Activated T-cell treated with anti-CD3 and anti-CD28 coated beads, Interleukin-2, amount 50 U/mL, for 24 hours (primary cell): ENCODE measurements at regions not wholly inside any gene's neighbourhood (a gene's known extent, or its start where the extent isn't known, plus 50 kb on each side); places are given as distances from the start of the nearest gene placed in this dataset.

Source experiments
- DNase-seq: peaks from one replicate; pipeline ENCODE4 v3.0.0-alpha.2; 2020
- H3K27ac Mint-ChIP-seq: 2 replicates; pipeline ENCODE4 v1.8.0; 2020; ENCODE audit warnings: mild to moderate bottlenecking, mixed read lengths
- H3K27me3 Mint-ChIP-seq: 2 replicates; pipeline ENCODE4 v1.8.0; 2020; ENCODE audit warnings: mixed read lengths
- H3K36me3 Mint-ChIP-seq: 2 replicates; pipeline ENCODE4 v1.8.0; 2020; ENCODE audit warnings: low read depth, mixed read lengths
- H3K4me1 Mint-ChIP-seq: 2 replicates; pipeline ENCODE4 v1.8.0; 2020; ENCODE audit warnings: low read depth, mixed read lengths
- H3K4me3 Mint-ChIP-seq: 2 replicates; pipeline ENCODE4 v1.8.0; 2020; ENCODE audit warnings: mild to moderate bottlenecking, moderate library complexity, mixed read lengths
- H3K9me3 Mint-ChIP-seq: 2 replicates; pipeline ENCODE4 v1.8.0; 2020; ENCODE audit warnings: mixed read lengths

DNA sequence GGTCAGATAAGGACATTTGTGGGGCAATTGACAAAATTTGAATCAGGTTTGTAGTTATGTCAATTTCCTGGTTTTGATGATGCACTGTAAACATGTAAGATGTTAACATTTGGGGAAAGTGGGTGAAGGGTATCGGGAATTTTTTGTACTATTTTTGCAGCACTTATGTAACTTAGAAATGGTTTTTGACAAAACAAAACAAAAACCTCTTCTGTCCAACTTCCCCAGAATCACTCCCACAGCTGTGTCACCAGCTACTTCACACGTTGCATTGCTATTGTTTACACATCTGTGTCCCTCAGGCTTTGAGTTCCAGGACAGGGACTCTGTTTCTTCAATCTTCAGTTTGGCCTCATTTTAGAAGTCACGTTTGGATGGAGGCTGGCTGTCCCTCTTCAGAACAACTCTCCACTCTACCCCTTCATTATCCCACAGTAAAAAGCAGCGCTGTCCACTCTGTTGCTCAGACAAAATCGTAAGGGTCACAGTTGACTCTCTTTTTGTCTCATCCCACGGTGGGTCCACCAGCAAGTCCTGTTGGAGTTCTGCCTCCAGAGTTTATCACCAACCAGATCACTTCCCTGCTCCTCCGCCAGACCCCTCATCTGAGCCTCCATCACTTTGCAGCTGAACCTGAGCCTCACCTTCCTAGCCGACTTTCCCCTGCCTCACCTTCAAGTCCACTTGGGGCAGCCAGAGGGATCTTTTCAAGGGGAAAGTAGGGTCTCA is 63.2 kb downstream of the NENF start:
- H3K27me3 Mint-ChIP-seq = no peaks in the 10 kb centered on the region
- H3K4me1 Mint-ChIP-seq = no peaks in the 10 kb centered on the region
- no peak for DNase-seq
- no peaks in the 10 kb centered on the region for H3K9me3 Mint-ChIP-seq
- no peaks in the 10 kb centered on the region for H3K36me3 Mint-ChIP-seq
- no peak overlapping the region for H3K4me3 Mint-ChIP-seq
- H3K27ac Mint-ChIP-seq = no peak overlapping the region

DNA sequence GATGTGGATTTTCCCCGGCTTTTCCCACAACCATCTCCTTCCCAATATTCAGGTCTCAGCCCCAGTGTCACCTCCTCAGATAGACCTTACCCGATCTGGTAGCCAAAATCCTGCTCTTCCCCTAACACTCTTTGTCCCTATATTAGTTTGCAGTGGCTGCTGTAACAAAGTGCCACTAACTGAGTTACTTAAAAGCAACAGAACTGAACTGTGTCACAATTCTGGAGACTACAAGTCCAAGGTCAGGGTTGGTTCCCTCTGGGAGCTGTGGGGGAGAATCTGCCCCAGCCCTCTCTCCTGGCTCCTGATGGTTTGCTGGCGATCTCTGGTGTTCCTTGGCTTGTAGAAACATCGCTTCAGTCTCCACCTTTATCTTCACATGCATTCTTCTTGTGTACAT is 64.0 kb downstream of the NENF start:
- Mint-ChIP-seq H3K27ac (no peak overlapping the region), H3K4me3 (no peak overlapping the region), H3K27me3 (no peaks in the 10 kb centered on the region), H3K36me3 (no peaks in the 10 kb centered on the region), H3K4me1 (no peaks in the 10 kb centered on the region), H3K9me3 (no peaks in the 10 kb centered on the region)
- DNase-seq = no peak

- no peaks in the 10 kb centered on the region for H3K9me3 Mint-ChIP-seq
- no peaks in the 10 kb centered on the region for H3K4me1 Mint-ChIP-seq
- H3K4me3 Mint-ChIP-seq = no peak overlapping the region
- no peak overlapping the region for H3K27ac Mint-ChIP-seq
- DNase-seq = no peak
- H3K36me3 Mint-ChIP-seq = no peaks in the 10 kb centered on the region
- H3K27me3 Mint-ChIP-seq = no peaks in the 10 kb centered on the region
Observed at GRCh38 chr1:212497553-212497952, 64.8 kb downstream of the NENF start.

DNA sequence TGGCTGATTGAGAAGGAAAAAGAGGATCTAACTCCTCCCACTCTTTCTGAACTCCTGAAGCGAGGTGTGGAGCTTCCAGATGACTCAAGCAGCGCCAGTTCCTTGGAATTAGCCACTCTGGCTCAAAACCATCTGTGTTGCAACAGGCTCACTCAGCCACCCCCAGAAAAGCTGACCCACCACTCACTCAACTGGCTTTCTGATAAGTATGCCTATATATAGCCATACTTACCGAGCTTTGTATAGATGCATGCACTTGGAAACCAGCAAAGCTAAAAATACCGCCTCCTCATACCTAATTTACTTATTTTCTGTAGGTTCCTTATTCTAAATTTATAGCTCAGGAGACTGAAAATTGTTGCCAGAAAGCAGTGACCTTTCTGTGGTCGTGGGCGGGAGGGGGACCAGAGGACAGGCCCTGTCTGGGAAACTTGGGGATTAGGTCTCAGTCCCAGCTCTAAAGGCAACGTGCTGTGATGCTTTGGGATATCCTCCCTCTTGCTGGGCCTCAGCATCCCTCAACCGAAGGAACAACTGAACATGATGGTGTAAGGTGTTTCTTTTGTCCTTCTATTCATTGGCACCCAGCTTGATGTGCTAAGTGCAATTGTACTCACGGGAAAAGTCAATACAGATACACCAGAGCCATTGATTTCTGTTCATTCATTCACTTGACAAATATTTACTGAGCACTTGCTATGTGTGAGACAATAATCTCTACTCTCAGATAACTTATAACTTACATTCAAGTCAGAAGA is 65.7 kb downstream of the NENF start:
- no peaks in the 10 kb centered on the region for H3K4me1 Mint-ChIP-seq
- H3K36me3 Mint-ChIP-seq = no peaks in the 10 kb centered on the region
- DNase-seq = no peak
- no peaks in the 10 kb centered on the region for H3K27me3 Mint-ChIP-seq
- H3K27ac Mint-ChIP-seq = no peak overlapping the region
- H3K4me3 Mint-ChIP-seq = no peak overlapping the region
- H3K9me3 Mint-ChIP-seq = no peaks in the 10 kb centered on the region

DNA sequence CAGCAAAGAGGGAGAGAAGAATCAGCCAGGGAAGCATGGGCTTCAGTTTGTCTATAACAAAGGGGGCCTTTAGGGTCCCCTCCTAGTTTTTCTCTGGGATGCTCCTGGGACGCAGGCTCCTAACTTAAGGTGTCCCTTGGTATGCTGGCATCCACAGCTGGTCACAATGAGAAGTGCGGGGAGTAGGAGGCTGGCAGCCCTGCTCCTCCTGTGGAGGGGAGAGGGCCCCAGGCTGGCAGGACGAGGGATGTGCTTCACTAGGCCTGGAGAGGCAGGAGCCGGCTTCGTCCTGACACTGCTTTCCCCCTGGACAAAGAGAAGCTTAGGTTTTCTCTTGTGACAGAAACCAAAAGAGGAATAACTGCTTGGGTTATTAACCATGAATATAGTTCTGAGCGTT is 67.6 kb downstream of the NENF start:
- Mint-ChIP-seq H3K9me3 (no peaks in the 10 kb centered on the region), H3K4me1 (no peaks in the 10 kb centered on the region), H3K4me3 (no peak overlapping the region), H3K27me3 (no peaks in the 10 kb centered on the region), H3K36me3 (no peaks in the 10 kb centered on the region), H3K27ac (no peak overlapping the region)
- DNase-seq = no peak

- H3K27ac Mint-ChIP-seq = no peak overlapping the region
- DNase-seq = no peak
- H3K4me3 Mint-ChIP-seq = no peak overlapping the region
- no peaks in the 10 kb centered on the region for H3K4me1 Mint-ChIP-seq
- H3K9me3 Mint-ChIP-seq = no peaks in the 10 kb centered on the region
- no peaks in the 10 kb centered on the region for H3K36me3 Mint-ChIP-seq
- H3K27me3 Mint-ChIP-seq = no peaks in the 10 kb centered on the region
Observed at GRCh38 chr1:212500983-212501382, 68.3 kb downstream of the NENF start.

DNA sequence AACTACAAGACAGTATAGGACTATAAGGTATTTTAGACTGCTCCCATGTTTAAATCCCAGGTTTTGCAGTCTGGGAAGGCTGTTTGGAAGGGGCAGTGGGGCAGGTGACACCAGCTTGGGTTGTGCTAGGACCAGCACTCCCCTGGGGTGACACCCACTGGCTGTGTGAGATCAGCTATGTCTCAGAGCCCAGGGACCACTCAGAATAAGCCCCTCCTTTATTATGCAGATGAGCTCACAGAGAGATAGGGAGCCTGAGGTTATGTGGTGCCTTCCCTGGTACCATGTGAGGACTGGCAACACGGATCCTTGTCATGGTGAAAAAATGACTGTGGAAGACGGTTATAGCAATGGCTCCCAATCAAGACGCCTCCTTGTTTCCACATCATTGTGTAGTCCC is 71.0 kb downstream of the NENF start:
- H3K4me3 Mint-ChIP-seq = no peak overlapping the region
- no peak overlapping the region for H3K27ac Mint-ChIP-seq
- H3K4me1 Mint-ChIP-seq = no peaks in the 10 kb centered on the region
- no peaks in the 10 kb centered on the region for H3K36me3 Mint-ChIP-seq
- DNase-seq = no peak
- no peaks in the 10 kb centered on the region for H3K27me3 Mint-ChIP-seq
- H3K9me3 Mint-ChIP-seq = no peaks in the 10 kb centered on the region

- Mint-ChIP-seq H3K9me3 (no peaks in the 10 kb centered on the region), H3K27ac (no peak overlapping the region), H3K4me1 (no peaks in the 10 kb centered on the region), H3K27me3 (no peaks in the 10 kb centered on the region), H3K36me3 (no peaks in the 10 kb centered on the region), H3K4me3 (no peak overlapping the region)
- DNase-seq = no peak
Observed at GRCh38 chr1:212504171-212504803, 71.6 kb downstream of the NENF start.

- Mint-ChIP-seq H3K9me3 (no peaks in the 10 kb centered on the region), H3K4me3 (no peak overlapping the region)
Observed at GRCh38 chr1:212506666-212507065, 73.9 kb downstream of the NENF start.

GRCh38 chr1:212507369-212507768 is 74.6 kb downstream of the NENF start:
- H3K27me3 Mint-ChIP-seq = peaks cover 18% of the 10 kb centered on the region
- H3K27ac Mint-ChIP-seq = no peak overlapping the region
- H3K4me3 Mint-ChIP-seq = no peak overlapping the region
- no peaks in the 10 kb centered on the region for H3K9me3 Mint-ChIP-seq
- H3K4me1 Mint-ChIP-seq = no peaks in the 10 kb centered on the region
- H3K36me3 Mint-ChIP-seq = no peaks in the 10 kb centered on the region
- DNase-seq = no peak

More at GRCh38 chr1:212506666-212507065, 73.9 kb downstream of the NENF start:
- Mint-ChIP-seq H3K36me3 (no peaks in the 10 kb centered on the region), H3K27ac (no peak overlapping the region), H3K4me1 (no peaks in the 10 kb centered on the region), H3K27me3 (peaks cover 11% of the 10 kb centered on the region)
- no peak for DNase-seq

DNA sequence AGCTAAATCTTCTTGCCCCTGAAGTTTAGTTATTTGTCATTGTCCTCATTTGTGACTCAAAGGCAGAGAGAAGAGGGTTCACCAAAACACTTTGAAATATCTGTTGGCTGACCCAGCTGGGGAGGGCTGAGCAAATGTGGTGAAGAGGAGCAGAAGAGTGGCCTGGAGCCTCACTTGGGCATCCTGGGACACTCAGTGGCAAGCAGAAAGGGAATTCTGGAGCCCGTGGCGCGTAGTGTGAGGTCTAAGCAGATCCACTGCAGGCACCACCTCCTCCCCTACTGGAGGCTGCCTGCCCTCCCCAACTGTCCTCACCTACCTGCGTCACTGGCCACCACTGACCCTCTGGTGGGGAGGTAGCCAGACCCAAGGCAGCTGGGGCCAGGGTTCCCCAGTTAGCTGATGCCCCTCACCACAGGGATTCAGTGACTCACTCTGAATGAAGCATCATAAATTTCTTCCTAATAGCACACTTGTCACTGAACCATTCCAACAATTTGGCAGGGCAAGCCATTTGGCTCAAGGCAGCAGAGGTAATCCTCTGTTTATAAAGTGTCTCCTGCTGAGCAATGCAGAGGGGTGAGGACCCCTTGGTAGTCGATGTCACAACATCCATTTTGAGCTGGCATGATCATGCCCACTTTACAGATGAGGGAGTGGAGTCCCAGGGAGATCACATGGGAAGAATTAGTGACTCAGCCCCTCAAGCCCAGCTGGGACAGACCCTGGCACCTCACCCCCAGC is 80.3 kb downstream of the NENF start:
- H3K4me1 Mint-ChIP-seq = peaks cover 5% of the 10 kb centered on the region
- H3K9me3 Mint-ChIP-seq = no peaks in the 10 kb centered on the region
- no peak overlapping the region for H3K4me3 Mint-ChIP-seq
- no peaks in the 10 kb centered on the region for H3K36me3 Mint-ChIP-seq
- peaks cover 66% of the 10 kb centered on the region for H3K27me3 Mint-ChIP-seq
- no peak for DNase-seq
- no peak overlapping the region for H3K27ac Mint-ChIP-seq

- peaks cover 66% of the 10 kb centered on the region for H3K27me3 Mint-ChIP-seq
- no peak overlapping the region for H3K4me3 Mint-ChIP-seq
- H3K27ac Mint-ChIP-seq = no peak overlapping the region
- no peaks in the 10 kb centered on the region for H3K9me3 Mint-ChIP-seq
- peaks cover 5% of the 10 kb centered on the region for H3K4me1 Mint-ChIP-seq
- no peak for DNase-seq
- no peaks in the 10 kb centered on the region for H3K36me3 Mint-ChIP-seq
Observed at GRCh38 chr1:212513586-212513985, 80.9 kb downstream of the NENF start.

DNA sequence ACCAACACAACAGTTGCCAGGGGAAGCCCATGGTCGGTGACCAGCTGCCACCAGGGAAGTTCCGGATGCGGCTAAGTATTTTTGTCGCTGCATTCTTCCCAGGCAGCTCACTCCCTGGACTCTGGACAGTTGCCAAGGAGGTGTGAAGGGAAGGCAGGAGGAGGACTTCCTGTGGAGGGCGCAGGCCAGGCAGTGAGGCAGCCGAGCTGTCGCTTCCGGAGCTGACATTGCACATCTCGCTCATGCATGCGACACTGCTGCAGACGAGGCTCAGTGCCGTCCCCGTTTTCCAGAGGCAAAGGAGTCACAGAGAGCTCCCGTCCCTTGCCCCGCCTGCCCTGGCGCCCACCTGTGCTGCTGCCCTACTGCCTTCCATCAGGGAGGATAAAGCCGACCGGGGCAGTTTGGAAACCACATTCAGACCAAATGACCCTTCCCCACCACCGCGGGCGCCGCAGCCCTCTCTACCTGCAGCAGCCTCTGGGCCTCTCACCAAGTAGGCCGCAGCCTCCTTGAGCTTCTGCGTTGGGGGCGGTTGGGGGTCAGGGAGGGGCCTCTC is 81.4 kb downstream of the NENF start:
- Mint-ChIP-seq H3K4me3 (no peak overlapping the region), H3K27ac (no peak overlapping the region), H3K4me1 (peaks cover 5% of the 10 kb centered on the region), H3K36me3 (no peaks in the 10 kb centered on the region), H3K27me3 (peaks cover 69% of the 10 kb centered on the region), H3K9me3 (no peaks in the 10 kb centered on the region)
- DNase-seq = peak; percentile 49

GRCh38 chr1:212514782-212515181 is 82.1 kb downstream of the NENF start:
- Mint-ChIP-seq H3K4me3 (no peak overlapping the region), H3K36me3 (no peaks in the 10 kb centered on the region), H3K27me3 (peaks cover 69% of the 10 kb centered on the region), H3K9me3 (no peaks in the 10 kb centered on the region), H3K4me1 (peaks cover 5% of the 10 kb centered on the region), H3K27ac (no peak overlapping the region)
- peak; percentile 37 for DNase-seq
